Kidney epithelial cell (primary cell): ENCODE measurements at regions not wholly inside any gene's neighbourhood (a gene's known extent, or its start where the extent isn't known, plus 50 kb on each side); places are given as distances from the start of the nearest gene placed in this dataset.

ENCODE experiments used
- DNase-seq: peaks from one replicate; pipeline ENCODE4 v3.0.0-alpha.2; 2010; ENCODE audit warnings: low read depth
- H3K27me3 ChIP-seq: 2 replicates; pipeline ENCODE4 v1.6.0; 2011; ENCODE audit warnings: low read length; ENCODE audit not compliant: control insufficient read depth, insufficient read depth
- H3K36me3 ChIP-seq: 2 replicates; pipeline ENCODE4 v1.5.1; 2011; ENCODE audit warnings: low read length; ENCODE audit not compliant: control insufficient read depth, insufficient read depth
- H3K4me3 ChIP-seq: 2 replicates; pipeline ENCODE4 v1.5.1; 2011; ENCODE audit warnings: low read depth, mild to moderate bottlenecking, control low read depth, low read length
- TF ChIP-seq, protein P1 (sequence below): IDR thresholded peaks from 2 replicates; pipeline ENCODE4 v1.5.1; 2011; ENCODE audit warnings: mild to moderate bottlenecking, moderate library complexity, low read length, control low read depth, inconsistent platforms; ENCODE audit not compliant: insufficient read depth, poor library complexity, severe bottlenecking

GRCh38 chr9:591292-591691 lies 250.2 kb upstream of the DMRT1 start:
- Histone ChIP-seq H3K27me3 (no peaks in the 10 kb centered on the region), H3K4me3 (no peak overlapping the region), H3K36me3 (no peaks in the 10 kb centered on the region)
- TF ChIP-seq, protein P1, sequence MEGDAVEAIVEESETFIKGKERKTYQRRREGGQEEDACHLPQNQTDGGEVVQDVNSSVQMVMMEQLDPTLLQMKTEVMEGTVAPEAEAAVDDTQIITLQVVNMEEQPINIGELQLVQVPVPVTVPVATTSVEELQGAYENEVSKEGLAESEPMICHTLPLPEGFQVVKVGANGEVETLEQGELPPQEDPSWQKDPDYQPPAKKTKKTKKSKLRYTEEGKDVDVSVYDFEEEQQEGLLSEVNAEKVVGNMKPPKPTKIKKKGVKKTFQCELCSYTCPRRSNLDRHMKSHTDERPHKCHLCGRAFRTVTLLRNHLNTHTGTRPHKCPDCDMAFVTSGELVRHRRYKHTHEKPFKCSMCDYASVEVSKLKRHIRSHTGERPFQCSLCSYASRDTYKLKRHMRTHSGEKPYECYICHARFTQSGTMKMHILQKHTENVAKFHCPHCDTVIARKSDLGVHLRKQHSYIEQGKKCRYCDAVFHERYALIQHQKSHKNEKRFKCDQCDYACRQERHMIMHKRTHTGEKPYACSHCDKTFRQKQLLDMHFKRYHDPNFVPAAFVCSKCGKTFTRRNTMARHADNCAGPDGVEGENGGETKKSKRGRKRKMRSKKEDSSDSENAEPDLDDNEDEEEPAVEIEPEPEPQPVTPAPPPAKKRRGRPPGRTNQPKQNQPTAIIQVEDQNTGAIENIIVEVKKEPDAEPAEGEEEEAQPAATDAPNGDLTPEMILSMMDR, result no peak
- DNase-seq, result no peak

GRCh38 chr9:592225-592624 lies 249.3 kb upstream of the DMRT1 start:
- TF ChIP-seq, protein P1, result no peak
- no peak overlapping the region for H3K4me3 ChIP-seq
- H3K36me3 ChIP-seq, result no peaks in the 10 kb centered on the region
- no peaks in the 10 kb centered on the region for H3K27me3 ChIP-seq
- DNase-seq, result no peak

GRCh38 chr9:592733-593132 lies 248.8 kb upstream of the DMRT1 start:
- H3K27me3 ChIP-seq, result no peaks in the 10 kb centered on the region
- TF ChIP-seq, protein P1, result no peak
- no peak overlapping the region for H3K4me3 ChIP-seq
- no peak for DNase-seq
- H3K36me3 ChIP-seq, result no peaks in the 10 kb centered on the region

DNA sequence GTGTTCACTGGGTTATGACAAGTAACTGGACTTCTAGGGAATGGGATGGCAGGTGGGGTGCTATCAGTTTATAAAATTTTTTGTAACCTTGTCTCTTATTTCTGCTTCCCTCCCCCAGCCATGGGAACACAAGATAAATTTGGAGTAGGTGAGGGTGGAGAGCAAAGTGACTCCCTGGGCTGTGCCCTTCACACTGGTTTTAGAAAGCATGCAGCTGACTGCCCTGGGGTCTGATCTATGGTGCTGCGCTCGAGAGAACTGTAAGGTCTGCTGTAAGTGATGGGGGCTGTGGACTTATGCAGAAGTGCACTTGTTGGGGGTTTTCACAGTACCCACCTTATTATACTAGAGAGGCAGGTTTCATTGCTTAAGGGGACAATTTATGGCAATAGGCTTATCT lies 247.7 kb upstream of the DMRT1 start:
- no peak for DNase-seq
- no peak overlapping the region for H3K4me3 ChIP-seq
- no peaks in the 10 kb centered on the region for H3K36me3 ChIP-seq
- TF ChIP-seq, protein P1, result no peak
- H3K27me3 ChIP-seq, result no peaks in the 10 kb centered on the region

GRCh38 chr9:596703-597102 lies 244.8 kb upstream of the DMRT1 start:
- TF ChIP-seq, protein P1, result no peak
- DNase-seq, result no peak
- H3K27me3 ChIP-seq, result no peaks in the 10 kb centered on the region
- H3K36me3 ChIP-seq, result no peaks in the 10 kb centered on the region
- H3K4me3 ChIP-seq, result no peak overlapping the region

DNA sequence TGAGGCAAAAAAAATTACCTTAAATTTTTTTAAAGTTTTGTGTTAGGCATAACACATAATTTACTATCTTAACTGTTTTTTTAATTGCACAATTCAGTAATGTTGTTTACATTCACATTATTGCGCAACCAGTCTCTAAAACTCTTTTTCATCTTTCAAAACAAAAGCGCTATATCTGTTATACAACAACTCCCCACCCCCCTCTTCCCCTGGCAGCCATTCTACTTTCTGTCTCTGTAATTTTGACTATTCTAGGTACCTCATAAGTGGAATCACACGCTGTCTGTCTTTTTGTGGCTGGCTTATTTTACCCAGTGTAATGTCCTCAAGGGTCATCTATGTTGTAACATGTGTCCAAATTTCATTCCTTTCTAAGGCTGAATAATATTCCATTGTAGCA lies 241.5 kb upstream of the DMRT1 start:
- no peaks in the 10 kb centered on the region for H3K27me3 ChIP-seq
- no peaks in the 10 kb centered on the region for H3K36me3 ChIP-seq
- no peak for DNase-seq

More for the DNA sequence above, 241.5 kb upstream of the DMRT1 start:
- TF ChIP-seq, protein P1, result no peak
- no peak overlapping the region for H3K4me3 ChIP-seq
